GM19324 (cell line): ENCODE measurements at regions not wholly inside any gene's neighbourhood (a gene's known extent, or its start where the extent isn't known, plus 50 kb on each side); places are given as distances from the start of the nearest gene placed in this dataset.
"Not testable (repeated sequence)": the region's sequence is repeated elsewhere in the genome, so short reads cannot be mapped to it uniquely, and the experiment has no call there.

Experiments used
- ATAC-seq: cut with Tn5 transposase; IDR thresholded peaks from one replicate; pipeline ENCODE4 v1.9.1; 2021; ENCODE audit warnings: mild to moderate bottlenecking, moderate library complexity; ENCODE audit not compliant: unreplicated experiment, low FRiP score

- ATAC-seq: no peak
Measured at GRCh38 chr13:80189889-80190597, 150.9 kb downstream of the SPRY2 start.

- no peak for ATAC-seq
Measured at GRCh38 chr13:80180740-80181355, 160.1 kb downstream of the SPRY2 start.

- no peak for ATAC-seq
Measured at GRCh38 chr13:80177327-80177726, 163.6 kb downstream of the SPRY2 start.

GRCh38 chr13:80173224-80173623 is 167.7 kb downstream of the SPRY2 start:
- no peak for ATAC-seq

- no peak for ATAC-seq
Measured at GRCh38 chr13:80171096-80171495, 169.8 kb downstream of the SPRY2 start.

- ATAC-seq: no peak
Measured at GRCh38 chr13:80168089-80168850, 172.7 kb downstream of the SPRY2 start.

- ATAC-seq: no peak
Measured at GRCh38 chr13:80166352-80166751, 174.6 kb downstream of the SPRY2 start.

GRCh38 chr13:80164462-80164861 is 176.5 kb downstream of the SPRY2 start:
- no peak for ATAC-seq

- no peak for ATAC-seq
Measured at GRCh38 chr13:80161896-80162295, 179.0 kb downstream of the SPRY2 start.

- ATAC-seq: no peak
Measured at GRCh38 chr13:80161219-80161618, 179.7 kb downstream of the SPRY2 start.

GRCh38 chr13:80160110-80160509 is 180.8 kb downstream of the SPRY2 start:
- ATAC-seq: no peak

- ATAC-seq: no peak
Measured at GRCh38 chr13:80157261-80157932, 183.5 kb downstream of the SPRY2 start.

GRCh38 chr13:80152142-80152541 is 188.8 kb downstream of the SPRY2 start:
- not testable (repeated sequence) for ATAC-seq

GRCh38 chr13:80151016-80151415 is 189.9 kb downstream of the SPRY2 start:
- no peak for ATAC-seq

GRCh38 chr13:80149736-80150135 is 191.2 kb downstream of the SPRY2 start:
- no peak for ATAC-seq

- ATAC-seq: no peak
Measured at GRCh38 chr13:80145171-80145690, 195.7 kb downstream of the SPRY2 start.

GRCh38 chr13:80144493-80144892 is 196.4 kb downstream of the SPRY2 start:
- no peak for ATAC-seq

- no peak for ATAC-seq
Measured at GRCh38 chr13:80141123-80141849, 199.6 kb downstream of the SPRY2 start.

- ATAC-seq: no peak
Measured at GRCh38 chr13:80140685-80141084, 200.2 kb downstream of the SPRY2 start.

GRCh38 chr13:80139196-80139595 is 201.7 kb downstream of the SPRY2 start:
- no peak for ATAC-seq
